IMR-90 (cell line): ENCODE measurements at regions not wholly inside any gene's neighbourhood (a gene's known extent, or its start where the extent isn't known, plus 50 kb on each side); places are given as distances from the start of the nearest gene placed in this dataset.

Experiments used
- ATAC-seq: fragments of 200-7000 bp; cut with Tn5 transposase; 2 replicates; pipeline ENCODE4 v1.9.1; 2020; ENCODE audit warnings: low read depth, mild to moderate bottlenecking, moderate library complexity
- BruUV-seq: library from RNA; stranded (reverse); fragments of 400-500 nt; replicated peaks from 2 replicates; lab custom pipeline; 2021; lab: Mats Ljungman, UMichigan
- CTCF ChIA-PET: fragments of 300-600 bp; formaldehyde crosslinking; extraction: SDS; loops from one replicate; lab custom pipeline; 2021; ENCODE audit warnings: antibody characterized with exemption; lab: Yijun Ruan, JAX
- POLR2A ChIA-PET: fragments of 300-600 bp; sonication (Branson Sonifier 250); formaldehyde crosslinking; loops from one replicate; lab custom pipeline; 2022; ENCODE audit warnings: antibody characterized with exemption; ENCODE audit not compliant: unreplicated experiment; lab: Charles Lee
- DNase-seq: peaks from one replicate; pipeline ENCODE4 v3.0.0; 2013
- H2AFZ ChIP-seq: replicated peaks from 2 replicates; pipeline ENCODE3; 2013; ENCODE audit warnings: low read length, mild to moderate bottlenecking; ENCODE audit not compliant: poor library complexity
- H2AK5ac ChIP-seq: 2 replicates; pipeline ENCODE4 v1.6.1; 2013; ENCODE audit warnings: low read depth, low read length, inconsistent platforms
- H2AK9ac ChIP-seq: replicated peaks from 2 replicates; pipeline ENCODE3; 2013; ENCODE audit warnings: mild to moderate bottlenecking, low read depth, low read length, moderate library complexity; ENCODE audit not compliant: poor library complexity
- H2BK120ac ChIP-seq: 2 replicates; pipeline ENCODE4 v1.6.1; 2013; ENCODE audit warnings: low read depth, low read length, inconsistent platforms
- H2BK15ac ChIP-seq: 3 replicates; pipeline ENCODE4 v1.6.1; 2013; ENCODE audit warnings: low read depth, low read length, inconsistent platforms
- H2BK20ac ChIP-seq: 2 replicates; pipeline ENCODE4 v1.6.1; 2013; ENCODE audit warnings: low read depth, mild to moderate bottlenecking, inconsistent platforms, low read length, moderate library complexity
- H2BK5ac ChIP-seq: 2 replicates; pipeline ENCODE4 v1.6.1; 2013; ENCODE audit warnings: mild to moderate bottlenecking, low read depth, low read length, inconsistent platforms; ENCODE audit not compliant: poor library complexity, severe bottlenecking
- H3K14ac ChIP-seq: replicated peaks from 2 replicates; pipeline ENCODE4 v1.6.1; 2013; ENCODE audit warnings: low read depth, low read length, inconsistent platforms
- H3K18ac ChIP-seq: 2 replicates; pipeline ENCODE4 v1.6.1; 2013; ENCODE audit warnings: low read depth, low read length, control low read depth
- H3K23ac ChIP-seq: 2 replicates; pipeline ENCODE4 v1.6.1; 2013; ENCODE audit warnings: low read depth, low read length, inconsistent platforms
- H3K27ac ChIP-seq: 2 replicates; pipeline ENCODE4 v1.5.1; 2013; ENCODE audit warnings: mild to moderate bottlenecking, control low read depth, low read length; ENCODE audit not compliant: insufficient read depth
- H3K27me3 ChIP-seq: 2 replicates; pipeline ENCODE4 v1.6.1; 2013; ENCODE audit warnings: low read length; ENCODE audit not compliant: control insufficient read depth, insufficient read depth
- H3K36me3 ChIP-seq: 2 replicates; pipeline ENCODE4 v1.6.1; 2013; ENCODE audit warnings: low read length, mixed read lengths; ENCODE audit not compliant: control insufficient read depth, insufficient read depth
- H3K4ac ChIP-seq: 2 replicates; pipeline ENCODE4 v1.6.1; 2013; ENCODE audit warnings: low read depth, low read length, inconsistent platforms
- H3K4me1 ChIP-seq: 2 replicates; pipeline ENCODE4 v1.6.1; 2013; ENCODE audit warnings: low read length, mixed read lengths; ENCODE audit not compliant: control insufficient read depth, insufficient read depth
- H3K4me2 ChIP-seq: 2 replicates; pipeline ENCODE4 v1.6.1; 2013; ENCODE audit warnings: low read depth, mild to moderate bottlenecking, control low read depth, low read length, moderate library complexity
- H3K4me3 ChIP-seq: 2 replicates; pipeline ENCODE4 v1.5.1; 2013; ENCODE audit warnings: low read depth, mild to moderate bottlenecking, control low read depth, low read length, moderate library complexity; ENCODE audit not compliant: insufficient read depth
- H3K56ac ChIP-seq: 2 replicates; pipeline ENCODE4 v1.6.1; 2013; ENCODE audit warnings: low read length, inconsistent platforms; ENCODE audit not compliant: insufficient read depth; ENCODE audit errors: extremely low read depth
- H3K79me1 ChIP-seq, 2 experiments: 2 replicates each; pipeline ENCODE4 v1.6.1; 2013; ENCODE audit warnings: low read length in 2 of 2, inconsistent platforms in 1 of 2, low read depth in 1 of 2
- H3K9ac ChIP-seq: 2 replicates; pipeline ENCODE4 v1.6.1; 2013; ENCODE audit warnings: low read depth, low read length, control low read depth
- H3K9me1 ChIP-seq: 2 replicates; pipeline ENCODE4 v1.6.1; 2013; ENCODE audit warnings: low read length, inconsistent platforms; ENCODE audit not compliant: insufficient read depth
- H3K9me3 ChIP-seq: 2 replicates; pipeline ENCODE4 v1.6.1; 2013; ENCODE audit warnings: low read length; ENCODE audit not compliant: control insufficient read depth, insufficient read depth
- H4K20me1 ChIP-seq: 2 replicates; pipeline ENCODE4 v1.6.1; 2013; ENCODE audit warnings: low read length, inconsistent platforms; ENCODE audit not compliant: insufficient read depth
- H4K5ac ChIP-seq: 2 replicates; pipeline ENCODE4 v1.6.1; 2013; ENCODE audit warnings: mild to moderate bottlenecking, low read depth, low read length, control low read depth
- H4K8ac ChIP-seq, 2 experiments: 2 replicates each; pipeline ENCODE4 v1.6.1; 2013; ENCODE audit warnings: low read depth in 2 of 2, low read length in 2 of 2, control low read depth in 1 of 2, inconsistent platforms in 1 of 2
- H4K91ac ChIP-seq: 2 replicates; pipeline ENCODE4 v1.6.1; 2013; ENCODE audit warnings: low read depth, low read length, inconsistent platforms; ENCODE audit not compliant: insufficient read depth
- BHLHE40 ChIP-seq: fragments of 150-350 bp; IDR thresholded peaks from 2 replicates; pipeline ENCODE4 v1.6.1; 2016; ENCODE audit warnings: mild to moderate bottlenecking, low read depth, low read length
- CEBPB ChIP-seq: IDR thresholded peaks from 2 replicates; pipeline ENCODE4 v1.6.1; 2012; ENCODE audit warnings: low read depth, low read length, improper control_type of control experiment
- CTCF ChIP-seq: conservative IDR thresholded peaks from 2 replicates; pipeline ENCODE4 v1.5.1; 2012; ENCODE audit warnings: mild to moderate bottlenecking, low read depth, low read length, improper control_type of control experiment
- ELK1 ChIP-seq: fragments of 150-350 bp; IDR thresholded peaks from 2 replicates; pipeline ENCODE4 v1.6.1; 2016; ENCODE audit warnings: low read depth, mild to moderate bottlenecking, low read length, moderate library complexity, borderline replicate concordance
- FOS ChIP-seq: fragments of 150-350 bp; IDR thresholded peaks from 2 replicates; pipeline ENCODE4 v1.6.1; 2016; ENCODE audit warnings: low read depth, low read length
- MAZ ChIP-seq: IDR thresholded peaks from 2 replicates; pipeline ENCODE4 v1.6.1; 2012; ENCODE audit warnings: low read depth, mild to moderate bottlenecking, low read length, improper control_type of control experiment, moderate library complexity, borderline replicate concordance
- NFE2L2 ChIP-seq: fragments of 150-350 bp; IDR thresholded peaks from 2 replicates; pipeline ENCODE4 v1.6.1; 2016; ENCODE audit warnings: low read depth, mild to moderate bottlenecking, low read length
- POLR2A ChIP-seq: IDR thresholded peaks from 2 replicates; pipeline ENCODE4 v1.6.1; 2012; ENCODE audit warnings: mild to moderate bottlenecking, low read depth, low read length
- RAD21 ChIP-seq: IDR thresholded peaks from 2 replicates; pipeline ENCODE4 v1.6.1; 2012; ENCODE audit warnings: low read length, improper control_type of control experiment
- RCOR1 ChIP-seq: IDR thresholded peaks from 2 replicates; pipeline ENCODE4 v1.6.1; 2012; ENCODE audit warnings: mild to moderate bottlenecking, low read length, improper control_type of control experiment; ENCODE audit not compliant: insufficient replicate concordance
- RFX5 ChIP-seq: IDR thresholded peaks from 2 replicates; pipeline ENCODE4 v1.8.0; 2012; ENCODE audit warnings: low read depth, mild to moderate bottlenecking, low read length, moderate library complexity
- WGBS, 2 experiments: methylation state at CpG; one replicate each; pipeline versions ENCODE4 v1.1.5 to v1.1.7; 2013; ENCODE audit warnings: missing lambda C conversion rate in 2 of 2; ENCODE audit not compliant: insufficient read length in 1 of 2; ENCODE audit errors: extremely low coverage in 2 of 2; 5-methylcytosine and 5-hydroxymethylcytosine counted together
- dilution Hi-C: fragments of 300-500 bp; cut with HindIII; formaldehyde crosslinking; loops from one replicate; pipeline ENCODE4 v1.14.3; 2018; ENCODE audit warnings: low sequenced_read_pairs; ENCODE audit not compliant: unreplicated experiment
- in situ Hi-C: fragments of 300-500 bp; cut with MboI; formaldehyde crosslinking; loops from 3 replicates; pipeline ENCODE4 v1.14.3; 2019; ENCODE audit warnings: low sequenced_read_pairs, inconsistent platforms, mixed read lengths
- intact Hi-C: fragments of 100-400 bp; cut with micrococcal nuclease; formaldehyde crosslinking; loops from 2 replicates; pipeline ENCODE4 v1.10.0; 2022

GRCh38 chr3:128555841-128556240 is 62.8 kb upstream of the GATA2 start:
- Histone ChIP-seq H2BK120ac (no peak overlapping the region), H2BK5ac (no peak overlapping the region), H2BK20ac (no peak overlapping the region), H4K20me1 (no peaks in the 10 kb centered on the region), H3K4me1 (no peaks in the 10 kb centered on the region), H4K5ac (no peak overlapping the region), H3K4ac (no peak overlapping the region), H3K56ac (no peak overlapping the region), H3K4me3 (no peak overlapping the region), H3K9me3 (no peaks in the 10 kb centered on the region; the same call in 1 of the 2 replicates), H3K79me1 (no peaks in the 10 kb centered on the region), H3K9ac (no peak overlapping the region), H3K9me1 (no peaks in the 10 kb centered on the region), H3K27me3 (peaks cover 39% of the 10 kb centered on the region), H2BK15ac (no peak overlapping the region), H3K4me2 (no peak overlapping the region), H2AK5ac (no peak overlapping the region), H4K8ac (no peak overlapping the region), H3K23ac (no peak overlapping the region), H3K14ac (no peak overlapping the region), H4K91ac (no peak overlapping the region), H2AFZ (no peak overlapping the region), H3K36me3 (no peaks in the 10 kb centered on the region), H3K27ac (no peak overlapping the region), H2AK9ac (no peak overlapping the region), H3K18ac (no peak overlapping the region)
- intact Hi-C loops (no loop called here), in situ Hi-C loops (no loop called here), dilution Hi-C loops (no loop called here)
- WGBS, 2 experiments = 71% methylated on average over 2 of the region's 17 CpGs; no CpG with 5 or more reads in 1 of the 2 experiments
- DNase-seq = no peak
- no peak for TF ChIP-seq FOS
- no peak for TF ChIP-seq RFX5
- TF ChIP-seq MAZ = no peak
- no peak for TF ChIP-seq POLR2A
- TF ChIP-seq CTCF = no peak
- TF ChIP-seq RCOR1 = no peak
- no peak for TF ChIP-seq BHLHE40
- no peak for TF ChIP-seq RAD21
- no peak for TF ChIP-seq CEBPB
- TF ChIP-seq ELK1 = no peak
- no peak for TF ChIP-seq NFE2L2
- POLR2A ChIA-PET = no interaction called here
- CTCF ChIA-PET = no interaction called here
- BruUV-seq = no TSS peak
- no peak for ATAC-seq
